ENCODE measurements at regions not wholly inside any gene's neighbourhood (a gene's known extent, or its start where the extent isn't known, plus 50 kb on each side); places are given as distances from the start of the nearest gene placed in this dataset.

- no peak for TF ChIP-seq ZFX (IDR thresholded peaks at IDR 0.05)
- no peak for TF ChIP-seq CTCF (conservative IDR thresholded peaks at IDR 0.05)
Measured at GRCh38 chr19:33928458-33928950, 131.8 kb downstream of the KCTD15 start.
